PC-9 (cell line): ENCODE measurements at regions not wholly inside any gene's neighbourhood (a gene's known extent, or its start where the extent isn't known, plus 50 kb on each side); places are given as distances from the start of the nearest gene placed in this dataset.

Experiments used
- BruUV-seq: library from RNA; stranded (reverse); fragments of 400-500 nt; replicated peaks from 2 replicates; lab custom pipeline; 2021; lab: Mats Ljungman, UMichigan
- CTCF ChIA-PET: fragments of 300-600 bp; sonication (Branson Sonifier 250); formaldehyde crosslinking; loops from one replicate; lab custom pipeline; 2022; ENCODE audit warnings: antibody characterized with exemption; lab: Charles Lee
- POLR2A ChIA-PET: fragments of 300-600 bp; sonication (Branson Sonifier 250); formaldehyde crosslinking; loops from one replicate; lab custom pipeline; 2022; ENCODE audit warnings: antibody characterized with exemption; ENCODE audit not compliant: unreplicated experiment; lab: Charles Lee
- DNase-seq, 2 experiments: peaks; one replicate each; pipeline versions ENCODE4 v3.0.0 to v3.0.0-alpha.2; 2015 to 2022; ENCODE audit warnings: mixed read lengths in 1 of 2
- H2AFZ ChIP-seq: fragments of 200-600 bp; sonication (generic); 2 replicates; pipeline ENCODE4 v1.8.1; 2017; ENCODE audit warnings: antibody characterized with exemption
- H3F3A ChIP-seq: fragments of 200-600 bp; sonication (generic); 2 replicates; pipeline ENCODE4 v1.8.1; 2017; ENCODE audit warnings: antibody characterized with exemption, mild to moderate bottlenecking, low read depth; ENCODE audit not compliant: insufficient read depth
- H3K27ac ChIP-seq: fragments of 200-600 bp; sonication (generic); 2 replicates; pipeline ENCODE4 v1.6.1; 2016; ENCODE audit warnings: mixed run types
- H3K27me3 ChIP-seq: fragments of 200-600 bp; sonication (generic); 2 replicates; pipeline ENCODE4 v1.6.1; 2016; ENCODE audit warnings: low read depth, mixed run types; ENCODE audit not compliant: insufficient read depth
- H3K36me3 ChIP-seq: fragments of 200-600 bp; sonication (generic); 2 replicates; pipeline ENCODE4 v1.6.1; 2016; ENCODE audit warnings: low read depth, mixed run types
- H3K4me1 ChIP-seq: fragments of 200-600 bp; sonication (generic); replicated peaks from 2 replicates; pipeline ENCODE4 v1.6.1; 2016; ENCODE audit warnings: mixed run types; ENCODE audit not compliant: insufficient read depth
- H3K4me2 ChIP-seq: fragments of 200-600 bp; sonication (generic); 2 replicates; pipeline ENCODE4 v1.6.1; 2017; ENCODE audit warnings: mixed run types
- H3K4me3 ChIP-seq: fragments of 200-600 bp; sonication (generic); 2 replicates; pipeline ENCODE4 v1.6.1; 2016; ENCODE audit warnings: mixed run types
- H3K79me2 ChIP-seq: fragments of 200-600 bp; sonication (generic); 2 replicates; pipeline ENCODE4 v1.6.1; 2017; ENCODE audit warnings: low read depth, mixed run types
- H3K9me2 ChIP-seq: fragments of 200-600 bp; sonication (generic); 2 replicates; pipeline ENCODE4 v1.8.1; 2017; ENCODE audit warnings: mild to moderate bottlenecking; ENCODE audit not compliant: insufficient read depth
- H3K9me3 ChIP-seq: fragments of 200-600 bp; sonication (generic); 2 replicates; pipeline ENCODE4 v1.8.1; 2016; ENCODE audit warnings: low read depth; ENCODE audit not compliant: insufficient read depth
- H4K20me1 ChIP-seq: fragments of 200-600 bp; sonication (generic); 2 replicates; pipeline ENCODE4 v1.8.1; 2017; ENCODE audit not compliant: insufficient read depth
- CTCF ChIP-seq: fragments of 200-600 bp; sonication (generic); conservative IDR thresholded peaks from 2 replicates; pipeline ENCODE4 v1.6.1; 2017; ENCODE audit warnings: mixed run types, antibody characterized with exemption, mild to moderate bottlenecking, moderate library complexity
- EZH2 ChIP-seq: fragments of 200-600 bp; sonication (generic); IDR thresholded peaks from 2 replicates; pipeline ENCODE4 v1.8.0; 2017; ENCODE audit warnings: antibody characterized with exemption, low read depth
- intact Hi-C: fragments of 100-400 bp; cut with micrococcal nuclease; formaldehyde crosslinking; loops from one replicate; pipeline ENCODE4 v1.10.0; 2022; ENCODE audit not compliant: unreplicated experiment

GRCh38 chr3:73270839-73271483, 209.5 kb downstream of the EBLN2 start:
- TF ChIP-seq EZH2 (no peak), CTCF (no peak)
- Histone ChIP-seq H3K27me3 (peaks cover 21% of the 10 kb centered on the region; the same call in 1 of the 2 replicates), H3F3A (no peaks in the 10 kb centered on the region), H3K27ac (no peak overlapping the region), H3K9me3 (no peaks in the 10 kb centered on the region), H2AFZ (no peak overlapping the region), H4K20me1 (no peaks in the 10 kb centered on the region), H3K4me2 (no peak overlapping the region), H3K4me3 (no peak overlapping the region), H3K9me2 (no peaks in the 10 kb centered on the region), H3K79me2 (no peaks in the 10 kb centered on the region), H3K4me1 (no peaks in the 10 kb centered on the region), H3K36me3 (no peaks in the 10 kb centered on the region)
- ChIA-PET CTCF (no interaction called here), POLR2A (no interaction called here)
- BruUV-seq, result no TSS peak
- intact Hi-C loops, result no loop called here
- DNase-seq, result no peak

GRCh38 chr3:73273341-73273740, 211.9 kb downstream of the EBLN2 start:
- CTCF ChIA-PET, result no interaction called here
- DNase-seq, result no peak

GRCh38 chr3:73280746-73281145, 219.3 kb downstream of the EBLN2 start:
- Histone ChIP-seq H3K9me2 (no peaks in the 10 kb centered on the region), H3K4me2 (no peak overlapping the region), H4K20me1 (no peaks in the 10 kb centered on the region), H3K9me3 (no peaks in the 10 kb centered on the region), H3K27me3 (0 out of 2 replicates have a peak, but pooled peaks cover 9% of the 10 kb centered on the region), H3F3A (no peaks in the 10 kb centered on the region), H3K36me3 (no peaks in the 10 kb centered on the region), H3K27ac (no peak overlapping the region), H3K79me2 (no peaks in the 10 kb centered on the region), H3K4me1 (no peaks in the 10 kb centered on the region), H2AFZ (no peak overlapping the region), H3K4me3 (no peak overlapping the region)
- ChIA-PET CTCF (no interaction called here), POLR2A (no interaction called here)
- intact Hi-C loops, result no loop called here
- no peak for DNase-seq
- no TSS peak for BruUV-seq
- no peak for TF ChIP-seq EZH2
- TF ChIP-seq CTCF, result no peak

More at GRCh38 chr3:73273341-73273740, 211.9 kb downstream of the EBLN2 start:
- BruUV-seq, result no TSS peak
- Histone ChIP-seq H3F3A (no peaks in the 10 kb centered on the region), H3K36me3 (no peaks in the 10 kb centered on the region), H3K27me3 (peaks cover 21% of the 10 kb centered on the region; the same call in 1 of the 2 replicates), H2AFZ (no peak overlapping the region), H3K4me1 (no peaks in the 10 kb centered on the region), H3K9me2 (no peaks in the 10 kb centered on the region), H3K4me3 (no peak overlapping the region), H3K27ac (no peak overlapping the region), H3K4me2 (no peak overlapping the region), H4K20me1 (no peaks in the 10 kb centered on the region), H3K79me2 (no peaks in the 10 kb centered on the region), H3K9me3 (no peaks in the 10 kb centered on the region)
- POLR2A ChIA-PET, result no interaction called here
- intact Hi-C loops, result no loop called here
- TF ChIP-seq CTCF (no peak), EZH2 (no peak)
